SH-SY5Y (cell line): ENCODE measurements at regions not wholly inside any gene's neighbourhood (a gene's known extent, or its start where the extent isn't known, plus 50 kb on each side); places are given as distances from the start of the nearest gene placed in this dataset.

ENCODE experiments used
- GATA2 ChIP-seq: IDR thresholded peaks from 2 replicates; pipeline ENCODE4 v1.6.1; 2011; ENCODE audit warnings: mild to moderate bottlenecking, low read depth, low read length
- GATA3 ChIP-seq: IDR thresholded peaks from 2 replicates; pipeline ENCODE4 v1.6.1; 2011; ENCODE audit warnings: low read depth, mild to moderate bottlenecking, low read length, moderate library complexity

GRCh38 chr10:111970111-111970510, 213.5 kb downstream of the GPAM start:
- TF ChIP-seq GATA3 (no peak), GATA2 (no peak)

- TF ChIP-seq GATA3 (no peak), GATA2 (no peak)
These were observed 211.5 kb downstream of the GPAM start for GRCh38 chr10:111972109-111972508.

GRCh38 chr10:111973306-111973705, 210.3 kb downstream of the GPAM start:
- TF ChIP-seq GATA3, result no peak
- TF ChIP-seq GATA2, result no peak

GRCh38 chr10:111973826-111974225, 209.7 kb downstream of the GPAM start:
- TF ChIP-seq GATA2 (no peak), GATA3 (no peak)

- no peak for TF ChIP-seq GATA2
- no peak for TF ChIP-seq GATA3
These were observed 209.2 kb downstream of the GPAM start for GRCh38 chr10:111974325-111974724.

- TF ChIP-seq GATA2 (no peak), GATA3 (no peak)
These were observed 207.0 kb downstream of the GPAM start for GRCh38 chr10:111976557-111976956.

- TF ChIP-seq GATA2 (no peak), GATA3 (no peak)
These were observed 199.5 kb downstream of the GPAM start for GRCh38 chr10:111984057-111984456.

GRCh38 chr10:111986079-111986478, 197.5 kb downstream of the GPAM start:
- no peak for TF ChIP-seq GATA2
- no peak for TF ChIP-seq GATA3

- TF ChIP-seq GATA2 (no peak), GATA3 (no peak)
These were observed 194.9 kb downstream of the GPAM start for GRCh38 chr10:111988646-111989045.

GRCh38 chr10:111989136-111989911, 194.2 kb downstream of the GPAM start:
- TF ChIP-seq GATA2 (peak; percentile 33; the same call in 1 of the 2 replicates), GATA3 (no peak)

- TF ChIP-seq GATA3 (no peak), GATA2 (no peak)
These were observed 192.8 kb downstream of the GPAM start for GRCh38 chr10:111990734-111991133.

GRCh38 chr10:111993321-111993720, 190.2 kb downstream of the GPAM start:
- TF ChIP-seq GATA2, result no peak
- TF ChIP-seq GATA3, result no peak

GRCh38 chr10:111993872-111994426, 189.6 kb downstream of the GPAM start:
- TF ChIP-seq GATA3 (no peak), GATA2 (no peak)

GRCh38 chr10:111996103-111996502, 187.5 kb downstream of the GPAM start:
- TF ChIP-seq GATA2, result no peak
- TF ChIP-seq GATA3, result no peak

- TF ChIP-seq GATA2 (no peak), GATA3 (no peak)
These were observed 184.8 kb downstream of the GPAM start for GRCh38 chr10:111998728-111999127.

GRCh38 chr10:111999205-111999914, 184.2 kb downstream of the GPAM start:
- TF ChIP-seq GATA3 (no peak), GATA2 (no peak)
